HG03342 (cell line): ENCODE measurements at regions not wholly inside any gene's neighbourhood (a gene's known extent, or its start where the extent isn't known, plus 50 kb on each side); places are given as distances from the start of the nearest gene placed in this dataset.

Experiments used
- ATAC-seq: cut with Tn5 transposase; IDR thresholded peaks from one replicate; pipeline ENCODE4 v1.9.1; 2021; ENCODE audit warnings: mild to moderate bottlenecking, moderate library complexity; ENCODE audit not compliant: unreplicated experiment

- ATAC-seq: no peak
These were observed 52.5 kb upstream of the TRIM43 start for GRCh38 chr2:95539290-95539689.

DNA sequence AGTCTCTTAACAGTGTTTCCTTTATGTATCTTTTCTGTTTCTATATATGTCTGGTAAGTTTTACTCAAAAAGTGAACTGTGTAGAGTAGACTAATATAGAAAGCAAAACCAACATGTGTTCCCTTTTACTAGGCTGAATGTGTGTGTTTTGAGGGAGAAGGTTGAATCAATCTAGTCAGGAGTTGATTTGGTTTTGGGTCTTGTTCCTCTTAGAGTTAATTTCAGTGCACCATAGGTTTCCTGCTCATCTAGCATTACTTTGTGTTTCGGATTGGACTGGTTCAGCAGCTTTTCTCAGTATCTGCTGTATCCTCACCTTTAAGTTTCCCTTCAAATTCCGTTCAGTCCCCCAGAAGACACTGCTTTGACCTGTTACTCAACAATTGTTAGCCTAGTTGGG lies 52.0 kb upstream of the TRIM43 start:
- peak; percentile 62 for ATAC-seq
